ENCODE measurements at regions not wholly inside any gene's neighbourhood (a gene's known extent, or its start where the extent isn't known, plus 50 kb on each side); places are given as distances from the start of the nearest gene placed in this dataset.

GRCh38 chr1:101325144-101325543 is 88.3 kb downstream of the S1PR1 start:
- no peak for TF ChIP-seq CTCF (IDR thresholded peaks at IDR 0.05; ENCODE audit: low read depth, low read length, poor library complexity, severe bottlenecking)
- TF ChIP-seq EZH2phosphoT487 (IDR thresholded peaks at IDR 0.05; ENCODE audit: borderline replicate concordance, low read length), result no peak

Data from DOHH2 (cell line).